ENCODE measurements at regions not wholly inside any gene's neighbourhood (a gene's known extent, or its start where the extent isn't known, plus 50 kb on each side); places are given as distances from the start of the nearest gene placed in this dataset.
"Not testable (repeated sequence)": the region's sequence is repeated elsewhere in the genome, so short reads cannot be mapped to it uniquely, and the experiment has no call there.

- no peak for DNase-seq (ENCODE audit: low read depth)
Measured at GRCh38 chr3:177711637-177712036, 514.4 kb upstream of the TBL1XR1 start.

- no peak for DNase-seq (ENCODE audit: low read depth)
Measured at GRCh38 chr3:177713928-177714900, 516.9 kb upstream of the TBL1XR1 start.

GRCh38 chr3:177714945-177715344, 517.7 kb upstream of the TBL1XR1 start:
- no peak for DNase-seq (ENCODE audit: low read depth)

GRCh38 chr3:177715980-177716379, 518.7 kb upstream of the TBL1XR1 start:
- DNase-seq (ENCODE audit: low read depth): no peak

GRCh38 chr3:177720927-177721326, 523.6 kb upstream of the TBL1XR1 start:
- not testable (repeated sequence) for DNase-seq (ENCODE audit: low read depth)

- DNase-seq (ENCODE audit: low read depth): no peak
Measured at GRCh38 chr3:177721864-177722785, 524.8 kb upstream of the TBL1XR1 start.

- DNase-seq (ENCODE audit: low read depth): no peak
Measured at GRCh38 chr3:177724020-177724638, 526.8 kb upstream of the TBL1XR1 start.

- no peak for DNase-seq (ENCODE audit: low read depth)
Measured at GRCh38 chr3:177725165-177725564, 527.9 kb upstream of the TBL1XR1 start.

- no peak for DNase-seq (ENCODE audit: low read depth)
Measured at GRCh38 chr3:177726807-177727206, 529.5 kb upstream of the TBL1XR1 start.

GRCh38 chr3:177729956-177730681, 532.8 kb upstream of the TBL1XR1 start:
- no peak for DNase-seq (ENCODE audit: low read depth)

GRCh38 chr3:177730814-177731213, 533.5 kb upstream of the TBL1XR1 start:
- DNase-seq (ENCODE audit: low read depth): no peak

- no peak for DNase-seq (ENCODE audit: low read depth)
Measured at GRCh38 chr3:177731644-177732268, 534.5 kb upstream of the TBL1XR1 start.

GRCh38 chr3:177733233-177733632, 536.0 kb upstream of the TBL1XR1 start:
- DNase-seq (ENCODE audit: low read depth): no peak

GRCh38 chr3:177733936-177734335, 536.7 kb upstream of the TBL1XR1 start:
- no peak for DNase-seq (ENCODE audit: low read depth)

- no peak for DNase-seq (ENCODE audit: low read depth)
Measured at GRCh38 chr3:177735431-177735830, 538.1 kb upstream of the TBL1XR1 start.

- DNase-seq (ENCODE audit: low read depth): no peak
Measured at GRCh38 chr3:177739461-177739860, 542.2 kb upstream of the TBL1XR1 start.

GRCh38 chr3:177740254-177740653, 543.0 kb upstream of the TBL1XR1 start:
- no peak for DNase-seq (ENCODE audit: low read depth)

GRCh38 chr3:177742273-177742672, 545.0 kb upstream of the TBL1XR1 start:
- DNase-seq (ENCODE audit: low read depth): no peak

GRCh38 chr3:177743173-177743890, 546.0 kb upstream of the TBL1XR1 start:
- no peak for DNase-seq (ENCODE audit: low read depth)

GRCh38 chr3:177744873-177745606, 547.8 kb upstream of the TBL1XR1 start:
- DNase-seq (ENCODE audit: low read depth): no peak
